CD4-positive, alpha-beta T cell treated with Interferon alpha-2 for 1 hour (primary cell): ENCODE measurements at regions not wholly inside any gene's neighbourhood (a gene's known extent, or its start where the extent isn't known, plus 50 kb on each side); places are given as distances from the start of the nearest gene placed in this dataset.
A peak's percentile ranks its signal among the peaks of the same experiment; 100 is the strongest.
"Not testable (repeated sequence)": the region's sequence is repeated elsewhere in the genome, so short reads cannot be mapped to it uniquely, and the experiment has no call there.

ENCODE experiments used
- DNase-seq, 2 donors: peaks; one replicate each; pipeline ENCODE4 v3.0.0-alpha.2; 2020 to 2022

DNA sequence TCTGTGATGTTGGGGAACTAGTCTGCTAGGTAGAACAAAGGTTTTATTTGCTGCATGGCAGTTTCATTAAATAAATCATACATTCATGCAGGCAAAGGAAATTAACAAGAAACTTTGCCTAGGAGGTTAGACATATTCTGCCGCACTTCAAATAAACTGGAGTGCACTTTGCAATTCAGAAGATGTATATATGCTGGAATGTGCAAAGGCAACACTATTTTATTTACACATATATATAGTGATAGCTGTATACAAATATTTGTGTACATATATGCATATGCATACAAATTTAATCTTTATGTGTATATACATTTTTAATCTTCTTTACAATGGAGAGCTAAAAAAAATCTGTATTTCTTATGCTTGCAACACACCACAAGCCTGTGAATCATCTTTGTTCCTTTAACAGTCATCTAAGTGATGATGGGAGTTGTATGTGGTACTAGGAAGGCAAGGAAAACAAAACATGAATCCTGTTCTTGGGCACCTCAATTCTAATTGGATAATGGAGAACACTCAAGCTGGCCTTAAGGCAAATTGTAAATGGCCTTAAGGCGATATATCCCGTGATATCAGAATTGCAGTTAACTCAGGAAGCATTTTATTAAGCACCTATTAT, 605.8 kb upstream of the CAMK1G start:
- DNase-seq, result no peak

DNA sequence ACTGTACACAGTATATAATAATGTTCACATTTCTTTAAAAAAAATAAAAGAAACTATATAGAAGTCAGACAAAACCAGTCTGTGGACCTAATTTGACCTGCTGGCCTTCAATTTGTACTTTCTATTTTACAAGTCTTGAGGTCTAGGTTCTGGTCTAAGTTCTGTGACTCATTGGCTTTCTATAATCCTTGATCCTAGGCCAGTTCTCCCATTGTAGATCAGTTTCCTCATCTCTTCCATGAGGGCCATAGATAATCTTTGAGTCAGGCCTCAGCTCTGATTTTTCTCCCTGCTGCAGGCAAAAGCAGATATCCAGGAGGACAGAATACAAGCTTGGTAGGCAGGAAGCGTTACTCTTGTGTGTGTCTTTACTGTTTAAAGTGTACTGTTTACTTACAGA, 603.7 kb upstream of the CAMK1G start:
- DNase-seq, result no peak

DNA sequence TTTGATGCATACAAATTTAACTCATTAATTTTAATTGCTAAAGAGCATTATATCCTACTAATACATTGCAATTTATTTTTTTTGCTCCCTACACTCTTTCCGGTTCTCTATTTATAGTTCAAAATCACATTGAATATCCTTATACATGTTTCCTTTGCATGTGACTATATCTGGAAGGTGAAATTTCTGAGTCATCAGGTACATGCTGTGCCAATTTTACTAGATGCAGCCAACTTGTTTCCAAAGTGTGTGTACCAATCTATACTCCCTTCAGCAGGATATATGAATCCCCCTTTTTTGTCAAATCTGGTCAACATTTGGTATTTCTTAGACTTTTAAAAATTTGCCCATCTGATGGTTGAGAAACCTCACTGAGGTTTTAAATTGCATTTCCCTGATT, 602.9 kb upstream of the CAMK1G start:
- no peak for DNase-seq

- DNase-seq, result no peak
These were observed 598.3 kb upstream of the CAMK1G start for GRCh38 chr1:208985231-208985630.

GRCh38 chr1:208988811-208989222, 594.7 kb upstream of the CAMK1G start:
- peak in 1 of 2 donors; percentile 53 for DNase-seq

DNA sequence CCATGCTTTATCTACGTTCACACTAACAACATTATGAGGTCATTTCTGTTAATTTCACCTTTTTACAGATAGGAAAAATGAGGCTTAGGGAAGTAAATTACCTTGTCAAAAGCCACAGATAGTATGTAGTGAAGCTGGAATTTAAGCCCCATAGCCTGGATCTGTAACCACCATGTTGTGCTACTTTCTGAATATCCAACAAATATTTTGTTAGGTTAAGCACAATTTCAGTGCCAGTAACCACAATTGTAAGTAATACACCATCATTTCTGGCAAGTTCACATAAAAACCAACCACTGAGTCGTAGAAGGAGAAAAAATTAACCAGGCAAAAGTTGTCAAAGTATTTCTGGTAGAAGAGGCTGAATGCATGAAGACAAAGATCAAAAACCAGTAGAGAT, 593.1 kb upstream of the CAMK1G start:
- no peak for DNase-seq

DNA sequence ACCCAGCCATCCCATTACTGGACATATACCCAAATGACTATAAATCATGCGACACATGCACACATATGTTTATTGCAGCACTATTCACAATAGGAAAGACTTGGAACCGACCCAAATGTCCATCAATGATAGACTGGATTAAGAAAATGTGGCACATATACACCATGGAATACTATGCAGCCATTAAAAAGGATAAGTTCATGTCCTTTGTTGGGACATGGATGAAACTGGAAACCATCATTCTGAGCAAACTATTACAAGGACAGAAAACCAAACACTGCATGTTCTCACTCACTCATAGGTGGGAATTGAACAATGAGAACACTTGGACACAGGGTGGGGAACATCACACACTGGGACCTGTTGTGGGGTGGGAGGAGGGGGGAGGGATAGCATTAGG, 586.5 kb upstream of the CAMK1G start:
- DNase-seq, result not testable (repeated sequence)

DNA sequence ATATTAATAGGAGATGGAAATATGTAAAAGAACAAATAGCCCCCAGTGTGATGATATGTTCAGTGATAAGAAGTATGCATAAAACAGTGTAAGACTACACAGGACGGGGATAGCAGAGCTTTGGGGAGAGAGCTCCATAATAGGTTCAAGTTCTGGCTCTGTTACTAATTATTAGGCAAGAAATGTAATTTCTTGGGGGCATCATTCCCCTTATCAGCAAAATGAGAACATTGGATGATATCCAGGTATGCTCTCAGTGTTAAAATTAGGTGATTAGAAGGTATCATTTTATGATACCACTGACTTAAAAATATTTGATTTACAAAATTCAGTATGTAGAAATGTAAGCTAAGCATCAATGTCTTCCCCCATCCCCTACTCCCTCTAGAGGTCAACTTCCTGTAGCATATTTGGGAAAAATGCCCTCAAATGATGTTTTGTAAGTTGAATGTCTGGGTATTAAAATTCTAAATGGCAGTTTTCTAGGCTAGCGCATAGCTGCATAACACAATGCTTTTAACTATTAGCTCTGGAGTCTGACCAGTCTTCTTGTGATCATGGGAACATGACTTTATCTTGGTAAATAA, 585.7 kb upstream of the CAMK1G start:
- no peak for DNase-seq

- DNase-seq, result no peak
These were observed 574.9 kb upstream of the CAMK1G start for GRCh38 chr1:209008586-209008985.

GRCh38 chr1:209010475-209011230, 572.9 kb upstream of the CAMK1G start:
- no peak for DNase-seq

- DNase-seq, result no peak
These were observed 570.9 kb upstream of the CAMK1G start for GRCh38 chr1:209012443-209013196.

- DNase-seq, result no peak
These were observed 568.4 kb upstream of the CAMK1G start for GRCh38 chr1:209015092-209015491.

GRCh38 chr1:209021622-209022021, 561.9 kb upstream of the CAMK1G start:
- no peak for DNase-seq

- DNase-seq, result no peak
These were observed 559.7 kb upstream of the CAMK1G start for GRCh38 chr1:209023790-209024189.

DNA sequence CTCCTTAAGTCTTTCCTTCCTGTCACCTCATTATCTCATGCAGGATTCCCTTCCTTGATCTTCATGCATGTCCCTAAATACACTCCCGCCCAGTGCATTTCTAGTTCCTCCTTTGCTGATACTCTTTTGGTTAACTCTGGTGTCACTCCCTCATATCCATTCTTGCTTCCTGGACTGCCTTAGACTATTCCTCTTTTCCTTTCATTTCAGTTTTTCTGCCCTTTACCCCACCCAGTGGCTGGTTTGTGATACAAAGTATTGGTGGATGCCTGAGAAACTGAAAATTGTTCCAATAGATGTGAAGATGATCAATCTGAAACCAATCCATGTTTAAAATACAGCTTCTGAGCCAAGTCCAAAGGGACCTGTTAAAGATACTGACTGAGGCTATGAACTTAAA, 553.8 kb upstream of the CAMK1G start:
- DNase-seq, result no peak

DNA sequence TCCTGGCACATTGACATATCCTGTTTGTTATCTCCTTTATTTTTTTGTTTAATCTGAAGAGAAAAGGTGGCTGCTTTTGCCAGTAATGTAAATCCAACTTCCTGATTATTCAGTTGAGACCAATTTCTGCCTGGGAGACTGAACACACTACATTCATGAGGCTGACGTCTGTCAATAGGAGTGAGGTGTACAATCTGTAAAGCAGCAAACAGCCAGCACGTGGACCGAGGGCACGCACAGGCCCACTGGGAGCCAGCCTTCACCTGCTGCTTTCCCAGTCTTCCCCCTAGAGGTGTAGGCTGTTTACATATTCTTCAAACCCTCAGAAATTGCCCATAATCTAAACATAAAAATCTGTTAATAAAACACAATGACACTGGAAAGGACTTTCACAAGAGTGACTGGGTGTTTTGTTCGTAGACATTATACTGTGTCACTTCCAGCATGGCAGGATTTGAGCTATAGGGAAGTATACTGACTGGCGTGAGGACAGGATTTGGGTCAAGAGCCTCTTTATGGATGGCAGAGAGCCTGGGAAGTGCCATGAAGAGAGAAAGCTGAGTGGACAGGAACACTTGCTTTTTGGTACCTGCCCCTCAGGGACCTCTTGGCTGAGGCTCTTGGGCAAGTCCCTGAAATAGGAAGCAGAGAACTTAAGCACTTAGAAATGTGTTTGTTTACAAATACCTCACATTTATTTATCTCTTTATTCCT, 552.9 kb upstream of the CAMK1G start:
- DNase-seq, result no peak

- DNase-seq, result no peak
These were observed 546.5 kb upstream of the CAMK1G start for GRCh38 chr1:209037064-209037463.

DNA sequence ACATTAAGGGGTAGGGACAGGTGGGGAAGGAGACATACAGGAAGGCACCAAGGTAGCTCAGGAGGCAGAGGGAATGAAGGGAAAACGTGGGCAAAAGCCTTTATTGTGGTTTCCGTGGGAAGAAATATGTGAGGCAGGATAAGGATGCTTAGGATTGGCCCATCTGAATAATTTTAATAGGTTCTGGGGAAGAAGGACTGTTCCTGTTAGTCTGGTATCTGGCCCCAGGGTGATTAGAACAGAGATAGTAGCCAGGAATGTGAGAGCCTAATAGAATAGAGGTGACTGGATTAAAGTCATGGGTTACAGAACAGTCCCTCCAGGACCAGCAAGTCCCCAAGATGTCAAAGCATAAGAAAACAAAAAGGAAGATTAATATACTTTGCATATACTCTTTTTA, 545.2 kb upstream of the CAMK1G start:
- DNase-seq, result no peak

- no peak for DNase-seq
These were observed 544.8 kb upstream of the CAMK1G start for GRCh38 chr1:209038735-209039134.

- DNase-seq, result no peak
These were observed 543.2 kb upstream of the CAMK1G start for GRCh38 chr1:209040351-209040750.

DNA sequence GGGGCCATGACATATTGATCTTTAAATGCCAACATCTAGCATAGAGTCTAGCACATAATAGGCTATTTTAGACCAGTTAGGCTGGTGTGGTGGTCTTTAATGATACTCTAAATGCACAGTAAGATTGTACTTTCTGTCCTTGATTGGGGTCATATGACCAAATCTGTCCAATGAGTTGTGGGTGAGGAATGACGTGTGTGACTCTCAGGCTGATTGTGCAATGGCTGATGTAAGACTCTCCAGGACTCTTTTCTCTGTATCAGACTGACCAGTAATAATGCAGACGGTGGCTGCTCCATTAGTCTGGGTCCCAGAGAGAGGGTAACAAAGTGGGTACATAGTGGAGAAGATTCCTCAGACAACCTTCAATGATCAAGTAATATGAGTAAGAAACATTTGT, 541.6 kb upstream of the CAMK1G start:
- DNase-seq, result no peak

- no peak for DNase-seq
These were observed 541.1 kb upstream of the CAMK1G start for GRCh38 chr1:209042413-209042812.
